GM23248 (cell line): ENCODE measurements at regions not wholly inside any gene's neighbourhood (a gene's known extent, or its start where the extent isn't known, plus 50 kb on each side); places are given as distances from the start of the nearest gene placed in this dataset.
A peak's percentile ranks its signal among the peaks of the same experiment; 100 is the strongest.

Experiments
- DNase-seq: peaks from one replicate; pipeline ENCODE4 v3.0.0-alpha.2; 2015
- H2AFZ ChIP-seq: fragments of 200-600 bp; sonication (generic); 2 replicates; pipeline ENCODE4 v1.6.1; 2016; ENCODE audit warnings: antibody characterized with exemption
- H3F3A ChIP-seq: fragments of 200-600 bp; sonication (generic); 2 replicates; pipeline ENCODE4 v1.6.1; 2016; ENCODE audit warnings: mild to moderate bottlenecking, antibody characterized with exemption, mixed run types; ENCODE audit not compliant: insufficient read depth
- H3K27ac ChIP-seq: fragments of 200-600 bp; sonication (generic); 2 replicates; pipeline ENCODE4 v1.5.1; 2016; ENCODE audit warnings: mild to moderate bottlenecking
- H3K27me3 ChIP-seq: fragments of 200-600 bp; sonication (generic); replicated peaks from 2 replicates; pipeline ENCODE4 v1.6.1; 2016; ENCODE audit warnings: mild to moderate bottlenecking; ENCODE audit not compliant: insufficient read depth
- H3K36me3 ChIP-seq: fragments of 200-600 bp; sonication (generic); 2 replicates; pipeline ENCODE4 v1.6.1; 2016; ENCODE audit warnings: low read depth, mild to moderate bottlenecking
- H3K4me1 ChIP-seq: fragments of 200-600 bp; sonication (generic); 2 replicates; pipeline ENCODE4 v1.6.1; 2016; ENCODE audit warnings: mild to moderate bottlenecking; ENCODE audit not compliant: insufficient read depth
- H3K4me2 ChIP-seq: fragments of 200-600 bp; sonication (generic); one replicate; pipeline ENCODE4 v1.6.1; 2016; ENCODE audit warnings: mild to moderate bottlenecking; ENCODE audit not compliant: unreplicated experiment
- H3K4me3 ChIP-seq: fragments of 200-600 bp; sonication (generic); 2 replicates; pipeline ENCODE4 v1.5.1; 2016; ENCODE audit warnings: mild to moderate bottlenecking
- H3K79me2 ChIP-seq: fragments of 200-600 bp; sonication (generic); 2 replicates; pipeline ENCODE4 v1.6.1; 2016; ENCODE audit warnings: mild to moderate bottlenecking; ENCODE audit not compliant: insufficient read depth
- H3K9ac ChIP-seq: fragments of 200-600 bp; sonication (generic); 2 replicates; pipeline ENCODE4 v1.6.1; 2016; ENCODE audit warnings: mild to moderate bottlenecking
- H3K9me2 ChIP-seq: fragments of 200-600 bp; sonication (generic); 2 replicates; pipeline ENCODE4 v1.6.1; 2016; ENCODE audit warnings: mixed run types, mild to moderate bottlenecking, moderate library complexity; ENCODE audit not compliant: insufficient read depth
- H3K9me3 ChIP-seq: fragments of 200-600 bp; sonication (generic); one replicate; pipeline ENCODE4 v1.6.1; 2017; ENCODE audit warnings: low read depth
- H4K20me1 ChIP-seq: fragments of 200-600 bp; sonication (generic); 2 replicates; pipeline ENCODE4 v1.6.0; 2016; ENCODE audit not compliant: insufficient read depth
- EZH2 ChIP-seq: fragments of 200-600 bp; sonication (generic); IDR thresholded peaks from 2 replicates; pipeline ENCODE4 v1.6.1; 2018; ENCODE audit warnings: antibody characterized with exemption, mild to moderate bottlenecking; ENCODE audit not compliant: insufficient read depth, poor library complexity, severe bottlenecking
- EZH2phosphoT487 ChIP-seq: fragments of 200-600 bp; sonication (generic); IDR thresholded peaks from 2 replicates; pipeline ENCODE4 v1.6.1; 2018; ENCODE audit warnings: antibody characterized with exemption, moderate library complexity, mild to moderate bottlenecking, low read depth; ENCODE audit not compliant: insufficient read depth
- WGBS, 2 experiments: methylation state at CpG; one replicate each; pipeline ENCODE4 v1.1.6; 2015 to 2017; ENCODE audit warnings: low lambda C conversion rate in 2 of 2, low coverage in 1 of 2; ENCODE audit errors: missing lambda C conversion rate in 2 of 2; 5-methylcytosine and 5-hydroxymethylcytosine counted together
- in situ Hi-C: fragments of 300-500 bp; cut with MboI; formaldehyde crosslinking; loops from 2 replicates; pipeline ENCODE4 v1.15.0; 2020

GRCh38 chr5:40401284-40402006 lies 278.3 kb upstream of the PTGER4 start:
- Histone ChIP-seq H2AFZ (no peak overlapping the region), H4K20me1 (no peaks in the 10 kb centered on the region), H3F3A (peaks cover 5% of the 10 kb centered on the region; the same call in 1 of the 2 replicates), H3K27ac (no peak overlapping the region), H3K9ac (no peak overlapping the region), H3K4me2 (no peak overlapping the region), H3K36me3 (no peaks in the 10 kb centered on the region), H3K4me3 (no peak overlapping the region), H3K9me2 (no peaks in the 10 kb centered on the region), H3K27me3 (0 out of 2 replicates have a peak, but pooled peaks cover 2% of the 10 kb centered on the region), H3K79me2 (no peaks in the 10 kb centered on the region), H3K4me1 (peaks cover 18% of the 10 kb centered on the region), H3K9me3 (no peaks in the 10 kb centered on the region)
- in situ Hi-C loops: no loop called here
- DNase-seq: peak; percentile 13
- TF ChIP-seq EZH2 (no peak), EZH2phosphoT487 (no peak)
- WGBS, 2 experiments: 77 to 85% methylated on average over 4 of the region's 4 CpGs

GRCh38 chr5:40400245-40400644 lies 279.5 kb upstream of the PTGER4 start:
- in situ Hi-C loops: no loop called here
- Histone ChIP-seq H3K27ac (no peak overlapping the region), H3K36me3 (no peaks in the 10 kb centered on the region), H3K79me2 (no peaks in the 10 kb centered on the region), H3K4me1 (peaks cover 18% of the 10 kb centered on the region), H4K20me1 (no peaks in the 10 kb centered on the region), H3K9me3 (no peaks in the 10 kb centered on the region), H3K4me3 (no peak overlapping the region), H3K4me2 (no peak overlapping the region), H2AFZ (no peak overlapping the region), H3F3A (peaks cover 5% of the 10 kb centered on the region; the same call in 1 of the 2 replicates), H3K27me3 (0 out of 2 replicates have a peak, but pooled peaks cover 3% of the 10 kb centered on the region), H3K9ac (no peak overlapping the region), H3K9me2 (no peaks in the 10 kb centered on the region)
- TF ChIP-seq EZH2 (no peak), EZH2phosphoT487 (no peak)
- DNase-seq: no peak
- 86 to 100% methylated on average over 1 of the region's 1 CpG for WGBS, 2 experiments

GRCh38 chr5:40399349-40399748 lies 280.4 kb upstream of the PTGER4 start:
- Histone ChIP-seq H3K4me3 (no peak overlapping the region), H3K36me3 (no peaks in the 10 kb centered on the region), H4K20me1 (no peaks in the 10 kb centered on the region), H3K79me2 (no peaks in the 10 kb centered on the region), H3K9me2 (no peaks in the 10 kb centered on the region), H3K27me3 (0 out of 2 replicates have a peak, but pooled peaks cover 12% of the 10 kb centered on the region), H3K9ac (no peak overlapping the region), H3K9me3 (no peaks in the 10 kb centered on the region), H3K27ac (no peak overlapping the region), H3K4me2 (no peak overlapping the region), H3K4me1 (peaks cover 18% of the 10 kb centered on the region), H2AFZ (no peak overlapping the region), H3F3A (peaks cover 5% of the 10 kb centered on the region; the same call in 1 of the 2 replicates)
- no peak for TF ChIP-seq EZH2phosphoT487
- no peak for TF ChIP-seq EZH2
- DNase-seq: peak; percentile 56
- 76 to 78% methylated on average over 1 of the region's 1 CpG for WGBS, 2 experiments
- in situ Hi-C loops: no loop called here

GRCh38 chr5:40397976-40398375 lies 281.7 kb upstream of the PTGER4 start:
- 85 to 86% methylated on average over 1 of the region's 1 CpG for WGBS, 2 experiments
- in situ Hi-C loops: no loop called here

More at GRCh38 chr5:40397976-40398375, 281.7 kb upstream of the PTGER4 start:
- Histone ChIP-seq H3K4me2 (no peak overlapping the region), H3K9ac (no peak overlapping the region), H3K79me2 (no peaks in the 10 kb centered on the region), H3F3A (peaks cover 5% of the 10 kb centered on the region; the same call in 1 of the 2 replicates), H3K4me3 (no peak overlapping the region), H3K27me3 (0 out of 2 replicates have a peak, but pooled peaks cover 12% of the 10 kb centered on the region), H3K4me1 (peaks cover 18% of the 10 kb centered on the region), H3K36me3 (no peaks in the 10 kb centered on the region), H3K9me2 (no peaks in the 10 kb centered on the region), H3K9me3 (no peaks in the 10 kb centered on the region), H4K20me1 (no peaks in the 10 kb centered on the region), H3K27ac (no peak overlapping the region), H2AFZ (no peak overlapping the region)
- no peak for DNase-seq
- TF ChIP-seq EZH2 (no peak), EZH2phosphoT487 (no peak)
